ENCODE measurements at regions not wholly inside any gene's neighbourhood (a gene's known extent, or its start where the extent isn't known, plus 50 kb on each side); places are given as distances from the start of the nearest gene placed in this dataset.

DNA sequence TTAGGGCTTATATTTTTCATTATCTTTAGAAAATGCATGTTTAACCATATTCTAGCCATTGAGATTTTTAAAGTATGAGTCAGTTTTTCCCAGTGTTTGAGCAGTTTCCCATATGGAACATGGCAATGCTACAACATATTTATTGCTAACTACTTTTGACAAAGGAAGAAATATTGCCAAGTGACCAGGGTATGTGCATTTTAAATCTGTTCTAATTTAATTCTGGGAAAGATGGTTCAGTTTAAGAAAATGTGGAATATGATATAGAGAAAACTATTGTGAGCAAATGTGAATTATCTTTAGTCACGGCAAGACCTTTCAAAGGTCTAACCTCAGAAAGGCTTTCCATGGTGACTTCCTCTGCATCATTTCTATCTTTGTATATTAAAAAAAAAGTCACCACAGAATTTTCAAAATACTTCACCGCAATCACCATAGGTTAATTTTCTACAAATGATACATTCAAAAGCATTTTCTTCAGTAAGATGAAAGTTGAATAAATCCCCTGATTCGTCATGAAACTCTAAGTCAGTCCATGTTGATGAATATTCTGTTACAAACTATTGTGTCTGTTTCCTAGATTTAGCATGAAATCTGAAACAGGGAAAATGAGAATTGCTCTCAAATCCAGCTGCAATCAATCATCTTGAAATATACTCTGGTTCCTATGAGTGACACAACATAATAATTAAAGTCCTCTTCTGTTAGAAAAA is 2349.0 kb upstream of the TENM3 start:
- H3K27me3 ChIP-seq (ENCODE audit: control insufficient read depth, insufficient read depth, low read length) = no peaks in the 10 kb centered on the region
- H3K9ac ChIP-seq (ENCODE audit: low read depth, low read length) = no peak overlapping the region
- H3K36me3 ChIP-seq (ENCODE audit: insufficient read depth, low read length) = no peaks in the 10 kb centered on the region
- peaks cover 3% of the 10 kb centered on the region for H3K9me3 ChIP-seq (replicated peaks; ENCODE audit: low read length)
- H3K4me3 ChIP-seq (ENCODE audit: low read length) = no peak overlapping the region
- H3K4me1 ChIP-seq (ENCODE audit: control insufficient read depth, insufficient read depth, low read length) = no peaks in the 10 kb centered on the region
- no peak overlapping the region for H3K4me2 ChIP-seq (ENCODE audit: low read length)

DNA sequence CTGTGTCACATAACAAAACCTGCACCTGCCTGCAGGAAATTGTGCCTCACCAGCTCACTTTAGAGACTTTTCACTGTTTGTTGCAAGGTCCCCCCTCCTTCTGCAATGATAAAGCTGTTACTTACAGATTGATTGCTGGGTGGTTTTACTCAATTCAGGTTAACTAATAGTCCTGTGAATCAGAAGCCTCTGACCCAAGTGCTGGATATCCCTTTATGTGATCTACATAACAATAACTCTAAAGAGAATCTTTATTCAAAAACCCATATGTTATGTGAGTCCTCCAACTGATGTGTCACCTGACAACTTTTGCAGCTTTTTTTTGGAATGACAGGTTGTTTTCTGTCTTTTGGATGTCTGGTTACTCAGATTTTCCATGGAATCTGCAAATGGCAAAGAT is 2323.6 kb upstream of the TENM3 start:
- peaks cover 8% of the 10 kb centered on the region for H3K9me3 ChIP-seq (replicated peaks; ENCODE audit: low read length)

DNA sequence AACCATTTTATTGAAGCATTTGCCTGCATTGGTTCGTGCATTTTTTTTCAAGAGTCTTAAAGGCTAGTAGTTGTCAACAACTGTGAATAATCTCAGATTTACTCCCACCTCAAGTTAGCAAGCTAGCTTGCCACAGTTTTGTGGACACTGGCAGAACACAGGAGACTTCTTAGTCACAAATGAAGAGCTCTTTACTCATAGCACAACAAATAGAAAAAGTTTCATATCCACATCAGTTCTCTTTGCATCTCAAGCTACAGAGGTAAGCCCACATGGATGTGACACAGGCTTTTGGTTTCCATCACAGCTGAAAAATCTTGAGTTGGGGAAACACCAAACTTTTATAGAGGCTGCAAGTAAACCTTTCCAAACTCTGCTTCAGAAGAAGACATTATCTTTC is 2315.7 kb upstream of the TENM3 start:
- Histone ChIP-seq H3K4me3 (ENCODE audit: low read length) (no peak overlapping the region), H3K4me2 (ENCODE audit: low read length) (no peak overlapping the region), H3K36me3 (ENCODE audit: insufficient read depth, low read length) (no peaks in the 10 kb centered on the region), H3K4me1 (ENCODE audit: control insufficient read depth, insufficient read depth, low read length) (no peaks in the 10 kb centered on the region), H3K9ac (ENCODE audit: low read depth, low read length) (no peak overlapping the region), H3K27me3 (ENCODE audit: control insufficient read depth, insufficient read depth, low read length) (no peaks in the 10 kb centered on the region), H3K9me3 (replicated peaks; ENCODE audit: low read length) (peaks cover 9% of the 10 kb centered on the region)

More for the DNA sequence above, 2323.6 kb upstream of the TENM3 start:
- Histone ChIP-seq H3K4me2 (ENCODE audit: low read length) (no peak overlapping the region), H3K4me3 (ENCODE audit: low read length) (no peak overlapping the region), H3K36me3 (ENCODE audit: insufficient read depth, low read length) (no peaks in the 10 kb centered on the region), H3K4me1 (ENCODE audit: control insufficient read depth, insufficient read depth, low read length) (no peaks in the 10 kb centered on the region), H3K27me3 (ENCODE audit: control insufficient read depth, insufficient read depth, low read length) (no peaks in the 10 kb centered on the region), H3K9ac (ENCODE audit: low read depth, low read length) (no peak overlapping the region)

DNA sequence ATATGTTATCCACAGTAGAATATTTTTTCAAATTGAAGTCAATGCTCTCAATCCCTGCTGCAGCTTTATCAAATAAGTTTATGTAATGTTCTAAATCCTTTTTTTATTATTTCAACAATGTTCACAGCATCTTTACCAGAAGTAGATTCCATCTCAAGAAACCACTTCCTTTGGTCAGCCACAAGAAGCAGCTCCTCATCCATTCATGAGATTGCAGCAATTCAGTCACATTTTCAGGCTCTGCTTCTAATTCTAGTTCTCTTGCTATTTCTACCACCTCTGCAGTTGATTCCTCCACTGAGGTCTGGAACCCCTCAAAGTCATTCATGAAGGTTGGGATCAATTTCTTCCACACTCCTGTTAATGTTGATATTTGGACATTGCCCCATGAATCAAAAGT is 2301.3 kb upstream of the TENM3 start:
- no peaks in the 10 kb centered on the region for H3K4me1 ChIP-seq (ENCODE audit: control insufficient read depth, insufficient read depth, low read length)
- H3K27me3 ChIP-seq (ENCODE audit: control insufficient read depth, insufficient read depth, low read length) = no peaks in the 10 kb centered on the region
- H3K36me3 ChIP-seq (ENCODE audit: insufficient read depth, low read length) = no peaks in the 10 kb centered on the region
- H3K4me2 ChIP-seq (ENCODE audit: low read length) = no peak overlapping the region
- H3K4me3 ChIP-seq (ENCODE audit: low read length) = no peak overlapping the region
- no peak overlapping the region for H3K9ac ChIP-seq (ENCODE audit: low read depth, low read length)
- H3K9me3 ChIP-seq (replicated peaks; ENCODE audit: low read length) = peaks cover 5% of the 10 kb centered on the region

DNA sequence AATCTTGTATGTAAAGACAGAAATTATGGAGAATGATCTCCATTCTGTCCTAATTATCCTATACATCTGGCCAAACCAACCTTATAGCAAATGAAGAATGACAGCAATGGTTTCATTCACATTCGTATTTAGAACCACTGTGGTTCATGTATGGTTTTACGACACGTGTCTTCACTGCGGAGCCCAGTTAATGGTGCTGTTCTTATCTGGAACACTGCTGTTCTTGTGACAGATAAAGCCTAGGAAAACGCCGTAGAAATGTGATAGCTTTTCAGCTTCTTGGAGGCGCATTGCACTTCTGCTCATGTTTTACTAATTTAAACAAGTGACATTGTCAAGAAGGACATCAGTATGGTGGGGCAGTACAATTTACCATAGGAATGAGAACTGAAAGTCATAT is 2266.4 kb upstream of the TENM3 start:
- no peaks in the 10 kb centered on the region for H3K36me3 ChIP-seq (ENCODE audit: insufficient read depth, low read length)
- H3K9ac ChIP-seq (ENCODE audit: low read depth, low read length) = no peak overlapping the region
- no peak overlapping the region for H3K4me2 ChIP-seq (ENCODE audit: low read length)
- H3K4me1 ChIP-seq (ENCODE audit: control insufficient read depth, insufficient read depth, low read length) = no peaks in the 10 kb centered on the region
- no peaks in the 10 kb centered on the region for H3K27me3 ChIP-seq (ENCODE audit: control insufficient read depth, insufficient read depth, low read length)
- H3K9me3 ChIP-seq (replicated peaks; ENCODE audit: low read length) = no peaks in the 10 kb centered on the region
- no peak overlapping the region for H3K4me3 ChIP-seq (ENCODE audit: low read length)

DNA sequence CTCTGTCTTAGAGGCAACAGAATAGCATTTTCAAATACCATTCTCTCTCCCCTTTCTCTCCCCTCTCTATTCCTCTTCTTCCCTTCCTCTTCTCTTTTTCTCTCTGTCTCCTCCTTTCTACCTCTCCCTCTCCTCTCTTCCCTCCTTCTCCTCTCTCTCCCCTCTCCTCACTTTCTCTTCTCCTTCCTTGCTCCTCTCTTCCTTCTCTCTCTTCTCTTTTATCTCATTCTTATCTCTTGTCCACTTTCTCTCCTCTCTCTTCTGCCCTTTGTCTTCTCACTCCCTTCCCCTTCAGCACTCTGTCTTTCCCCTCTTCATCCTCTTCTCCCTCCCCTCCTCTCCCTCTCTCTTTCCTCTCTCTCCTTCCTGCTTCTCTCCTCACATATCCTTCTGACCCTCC is 2265.8 kb upstream of the TENM3 start:
- Histone ChIP-seq H3K9me3 (replicated peaks; ENCODE audit: low read length) (no peaks in the 10 kb centered on the region), H3K4me1 (ENCODE audit: control insufficient read depth, insufficient read depth, low read length) (no peaks in the 10 kb centered on the region), H3K4me2 (ENCODE audit: low read length) (no peak overlapping the region), H3K36me3 (ENCODE audit: insufficient read depth, low read length) (no peaks in the 10 kb centered on the region), H3K27me3 (ENCODE audit: control insufficient read depth, insufficient read depth, low read length) (no peaks in the 10 kb centered on the region), H3K4me3 (ENCODE audit: low read length) (no peak overlapping the region), H3K9ac (ENCODE audit: low read depth, low read length) (no peak overlapping the region)

DNA sequence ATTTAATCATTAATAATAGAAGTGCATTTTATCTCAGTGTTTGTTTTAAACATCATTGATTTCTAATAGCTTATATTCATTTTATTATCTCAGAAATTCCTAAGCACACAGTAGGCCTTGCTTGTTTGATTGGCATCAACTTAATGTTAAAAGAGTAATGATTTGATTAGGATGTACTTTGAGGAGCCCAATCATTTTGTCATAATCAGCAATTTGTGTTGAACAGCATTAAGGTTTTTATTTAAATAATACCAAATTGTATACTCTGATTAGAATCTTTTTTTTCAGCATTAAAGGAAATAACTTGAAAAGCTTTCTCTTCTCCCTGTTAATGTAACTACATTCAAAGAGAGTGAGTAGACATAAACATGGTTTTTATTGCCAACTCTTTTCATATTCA is 2262.0 kb upstream of the TENM3 start:
- no peak overlapping the region for H3K4me3 ChIP-seq (ENCODE audit: low read length)
- no peaks in the 10 kb centered on the region for H3K9me3 ChIP-seq (replicated peaks; ENCODE audit: low read length)

DNA sequence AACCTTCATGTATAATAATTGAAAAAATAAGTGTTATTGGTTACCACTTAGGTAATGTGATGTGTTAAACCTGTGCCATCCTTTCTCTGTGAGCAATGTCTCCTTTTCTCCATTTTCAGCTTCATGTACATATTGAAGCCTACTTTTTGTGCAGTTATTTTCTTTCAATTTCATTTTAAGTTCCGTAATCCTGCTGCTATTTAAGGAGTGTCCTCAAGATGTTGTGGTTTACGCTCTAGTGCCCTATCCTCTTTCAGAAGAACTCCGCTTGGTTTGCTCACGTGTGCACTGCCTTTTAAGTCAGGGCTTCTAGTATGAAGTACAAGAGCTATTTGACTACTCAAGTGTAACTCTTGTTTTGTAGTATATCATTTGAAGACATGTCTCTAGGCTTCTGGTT is 2253.2 kb upstream of the TENM3 start:
- H3K4me3 ChIP-seq (ENCODE audit: low read length) = no peak overlapping the region
- H3K36me3 ChIP-seq (ENCODE audit: insufficient read depth, low read length) = no peaks in the 10 kb centered on the region

More for the DNA sequence above, 2262.0 kb upstream of the TENM3 start:
- Histone ChIP-seq H3K4me2 (ENCODE audit: low read length) (no peak overlapping the region), H3K27me3 (ENCODE audit: control insufficient read depth, insufficient read depth, low read length) (no peaks in the 10 kb centered on the region), H3K36me3 (ENCODE audit: insufficient read depth, low read length) (no peaks in the 10 kb centered on the region), H3K9ac (ENCODE audit: low read depth, low read length) (no peak overlapping the region), H3K4me1 (ENCODE audit: control insufficient read depth, insufficient read depth, low read length) (no peaks in the 10 kb centered on the region)

DNA sequence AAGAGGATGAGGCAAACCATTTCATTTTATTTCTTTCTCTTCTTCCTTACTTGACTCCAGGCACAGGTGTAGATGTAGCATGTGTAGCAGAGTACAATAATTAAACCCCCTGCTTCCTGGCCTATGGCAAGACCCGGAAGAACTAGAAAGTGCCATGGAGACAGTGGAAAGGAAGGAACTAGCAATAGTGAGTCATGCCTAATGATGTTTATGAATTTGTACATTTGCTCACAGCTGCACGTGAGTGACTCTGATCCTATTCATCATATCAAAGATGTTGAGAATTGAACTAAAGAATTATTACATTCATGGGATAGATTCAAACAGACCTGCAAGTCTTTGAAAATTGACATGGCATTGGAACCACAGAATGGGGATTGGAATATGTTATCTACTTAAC is 2233.9 kb upstream of the TENM3 start:
- Histone ChIP-seq H3K27me3 (ENCODE audit: control insufficient read depth, insufficient read depth, low read length) (no peaks in the 10 kb centered on the region), H3K4me3 (ENCODE audit: low read length) (no peak overlapping the region), H3K36me3 (ENCODE audit: insufficient read depth, low read length) (no peaks in the 10 kb centered on the region), H3K4me1 (ENCODE audit: control insufficient read depth, insufficient read depth, low read length) (no peaks in the 10 kb centered on the region), H3K9me3 (replicated peaks; ENCODE audit: low read length) (peaks cover 3% of the 10 kb centered on the region), H3K9ac (ENCODE audit: low read depth, low read length) (no peak overlapping the region), H3K4me2 (ENCODE audit: low read length) (no peak overlapping the region)

More for the DNA sequence above, 2253.2 kb upstream of the TENM3 start:
- H3K27me3 ChIP-seq (ENCODE audit: control insufficient read depth, insufficient read depth, low read length) = no peaks in the 10 kb centered on the region
- H3K4me1 ChIP-seq (ENCODE audit: control insufficient read depth, insufficient read depth, low read length) = no peaks in the 10 kb centered on the region
- H3K9ac ChIP-seq (ENCODE audit: low read depth, low read length) = no peak overlapping the region
- H3K9me3 ChIP-seq (replicated peaks; ENCODE audit: low read length) = no peaks in the 10 kb centered on the region
- no peak overlapping the region for H3K4me2 ChIP-seq (ENCODE audit: low read length)

DNA sequence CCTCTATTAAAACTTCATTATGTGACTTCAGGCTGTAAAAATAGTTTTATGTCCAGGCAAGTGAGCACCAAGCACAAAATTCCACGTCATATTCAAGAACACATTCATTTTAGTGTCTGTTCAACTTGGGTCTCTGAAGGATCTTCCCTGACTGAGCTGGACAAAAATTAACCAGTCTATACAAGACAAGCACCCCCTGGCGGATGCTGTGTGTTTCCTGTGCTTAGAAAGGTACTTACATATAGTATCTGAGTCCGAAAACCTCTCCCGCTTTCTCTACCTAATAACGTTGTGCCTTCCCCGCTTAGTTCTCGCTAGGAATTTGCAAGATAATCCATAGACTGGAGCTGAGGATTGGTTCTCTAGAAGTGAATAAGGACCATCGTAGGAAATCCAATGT is 2214.5 kb upstream of the TENM3 start:
- Histone ChIP-seq H3K4me1 (ENCODE audit: control insufficient read depth, insufficient read depth, low read length) (no peaks in the 10 kb centered on the region), H3K9me3 (replicated peaks; ENCODE audit: low read length) (no peaks in the 10 kb centered on the region), H3K27me3 (ENCODE audit: control insufficient read depth, insufficient read depth, low read length) (no peaks in the 10 kb centered on the region), H3K36me3 (ENCODE audit: insufficient read depth, low read length) (no peaks in the 10 kb centered on the region), H3K4me3 (ENCODE audit: low read length) (no peak overlapping the region), H3K4me2 (ENCODE audit: low read length) (no peak overlapping the region), H3K9ac (ENCODE audit: low read depth, low read length) (no peak overlapping the region)

DNA sequence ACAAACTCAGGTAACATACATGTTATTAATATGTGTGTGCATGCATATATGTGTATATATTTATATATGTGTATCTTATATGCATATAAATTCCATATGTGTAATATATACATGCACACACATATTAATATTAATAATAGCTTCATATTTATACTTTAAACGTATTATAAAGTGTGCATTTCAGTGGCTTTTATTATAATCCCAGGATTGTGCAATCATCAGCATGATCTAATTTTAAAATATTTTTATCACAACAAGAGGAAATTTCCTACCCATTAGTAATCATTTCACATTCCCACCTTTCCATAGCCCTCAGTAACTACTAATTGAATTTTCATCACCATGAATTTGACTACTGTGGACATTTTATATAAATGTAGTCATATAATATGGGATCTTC is 2211.9 kb upstream of the TENM3 start:
- no peak overlapping the region for H3K4me2 ChIP-seq (ENCODE audit: low read length)
- H3K9ac ChIP-seq (ENCODE audit: low read depth, low read length) = no peak overlapping the region
- no peaks in the 10 kb centered on the region for H3K9me3 ChIP-seq (replicated peaks; ENCODE audit: low read length)
- H3K27me3 ChIP-seq (ENCODE audit: control insufficient read depth, insufficient read depth, low read length) = no peaks in the 10 kb centered on the region
- H3K4me3 ChIP-seq (ENCODE audit: low read length) = no peak overlapping the region
- no peaks in the 10 kb centered on the region for H3K4me1 ChIP-seq (ENCODE audit: control insufficient read depth, insufficient read depth, low read length)
- H3K36me3 ChIP-seq (ENCODE audit: insufficient read depth, low read length) = no peaks in the 10 kb centered on the region

DNA sequence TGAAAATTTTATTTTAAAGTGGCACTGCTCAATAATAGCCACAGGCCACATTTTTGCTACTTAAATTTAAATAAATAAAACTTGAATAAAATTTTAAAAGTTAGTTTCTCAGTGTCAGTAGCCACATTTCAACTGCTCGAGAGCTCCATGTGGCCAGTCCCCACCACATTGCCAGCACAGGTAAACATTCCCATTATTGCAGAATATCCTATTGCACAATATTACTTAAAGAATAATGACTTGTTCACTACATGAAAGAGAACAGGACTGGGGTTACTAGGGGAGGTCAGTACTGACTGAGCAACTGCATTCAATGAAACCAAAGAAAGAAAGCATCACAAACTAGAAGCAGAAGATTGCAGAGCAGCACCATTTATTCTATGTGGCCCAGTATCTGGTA is 2201.6 kb upstream of the TENM3 start:
- H3K9ac ChIP-seq (ENCODE audit: low read depth, low read length) = no peak overlapping the region
- no peak overlapping the region for H3K4me3 ChIP-seq (ENCODE audit: low read length)
- H3K36me3 ChIP-seq (ENCODE audit: insufficient read depth, low read length) = no peaks in the 10 kb centered on the region
- no peaks in the 10 kb centered on the region for H3K27me3 ChIP-seq (ENCODE audit: control insufficient read depth, insufficient read depth, low read length)
- H3K4me1 ChIP-seq (ENCODE audit: control insufficient read depth, insufficient read depth, low read length) = no peaks in the 10 kb centered on the region
- peaks cover 4% of the 10 kb centered on the region for H3K9me3 ChIP-seq (replicated peaks; ENCODE audit: low read length)
- H3K4me2 ChIP-seq (ENCODE audit: low read length) = no peak overlapping the region
